A204.1 (cell line): ENCODE measurements at regions not wholly inside any gene's neighbourhood (a gene's known extent, or its start where the extent isn't known, plus 50 kb on each side); places are given as distances from the start of the nearest gene placed in this dataset.
"Not testable (repeated sequence)": the region's sequence is repeated elsewhere in the genome, so short reads cannot be mapped to it uniquely, and the experiment has no call there.

Experiments
- FAIRE-seq: peaks from 2 replicates; lab custom pipeline; 2012; peaks lifted over from hg19 to GRCh38; lab: Jason Lieb, UNC

DNA sequence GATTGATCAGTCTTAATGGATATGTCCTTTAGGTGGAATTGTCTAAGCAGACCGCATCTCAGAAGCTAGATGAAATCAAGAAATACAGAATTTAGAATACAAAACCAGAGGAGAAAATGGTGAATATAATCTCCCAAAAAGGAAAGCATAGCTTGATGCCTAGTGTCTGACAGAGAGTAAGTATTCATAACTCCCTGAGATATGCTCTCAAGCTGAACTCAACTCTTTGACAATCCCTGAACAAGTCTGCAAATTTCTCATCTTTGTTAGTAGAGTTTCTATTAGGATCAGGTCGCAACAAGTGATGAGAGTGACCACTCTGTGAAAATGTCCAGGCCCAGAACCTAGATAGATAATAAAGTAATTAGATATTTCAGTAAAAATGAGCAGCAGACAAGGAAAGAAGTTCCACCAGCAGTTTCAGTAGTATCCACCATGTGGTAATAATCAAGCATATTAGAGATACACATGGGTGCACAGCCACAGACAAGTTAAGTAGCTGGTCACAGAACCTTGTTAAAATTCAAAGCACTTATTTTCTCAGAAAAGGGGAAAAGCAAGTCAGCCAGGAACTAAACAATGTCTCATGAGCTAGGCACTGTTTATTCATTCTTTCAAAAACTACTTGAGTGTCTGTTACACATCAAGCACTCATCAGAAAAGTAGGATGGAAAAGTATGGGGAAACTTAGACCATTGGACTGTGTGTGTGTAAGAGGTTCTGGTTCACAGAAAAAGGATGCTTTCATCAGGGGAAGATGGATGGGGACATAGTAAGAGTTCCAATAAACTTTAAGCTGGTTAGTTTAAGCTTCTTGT lies 481.5 kb upstream of the TUSC1 start:
- FAIRE-seq = no peak

DNA sequence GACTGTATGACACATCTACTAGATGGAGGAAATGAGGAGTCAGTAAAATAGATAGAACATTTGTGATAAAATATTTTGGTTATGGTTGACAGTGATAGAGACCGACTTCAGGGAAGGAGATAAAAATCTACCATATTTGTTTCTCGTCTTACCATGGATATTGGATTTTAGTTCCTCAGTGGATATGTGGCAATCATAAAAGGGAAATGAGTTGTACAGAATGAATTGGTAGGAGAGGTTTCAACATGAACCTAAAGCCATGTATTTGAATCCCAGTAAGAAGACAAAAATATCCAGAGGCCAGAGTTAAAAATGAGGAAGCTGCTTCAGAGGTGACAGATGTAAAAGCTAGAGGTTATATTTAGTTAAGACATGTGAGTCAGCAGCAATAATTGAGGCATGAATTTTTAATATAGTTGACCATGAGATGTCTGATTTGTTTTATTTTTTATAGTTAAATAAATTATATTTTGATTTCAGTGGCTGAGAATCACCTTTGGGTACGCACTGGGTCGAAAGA lies 480.4 kb upstream of the TUSC1 start:
- no peak for FAIRE-seq

DNA sequence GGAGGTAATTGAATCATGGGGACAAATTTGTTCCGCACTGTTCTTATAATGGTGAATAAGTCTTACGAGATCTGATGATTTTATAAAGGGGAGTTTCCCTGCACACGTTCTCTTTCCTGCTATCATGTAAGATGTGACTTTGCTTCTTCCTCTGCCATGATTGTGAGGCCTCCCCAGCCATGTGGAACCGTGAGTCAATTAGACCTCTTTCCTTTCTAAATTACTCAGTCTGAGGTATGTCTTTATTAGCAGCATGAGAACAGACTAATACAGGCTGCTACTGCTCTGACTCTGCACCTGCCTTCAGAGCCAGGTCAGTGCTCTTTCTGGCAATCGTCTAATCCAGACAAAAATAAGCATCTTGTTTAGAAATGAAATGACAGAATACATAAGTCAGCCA lies 479.2 kb upstream of the TUSC1 start:
- no peak for FAIRE-seq

DNA sequence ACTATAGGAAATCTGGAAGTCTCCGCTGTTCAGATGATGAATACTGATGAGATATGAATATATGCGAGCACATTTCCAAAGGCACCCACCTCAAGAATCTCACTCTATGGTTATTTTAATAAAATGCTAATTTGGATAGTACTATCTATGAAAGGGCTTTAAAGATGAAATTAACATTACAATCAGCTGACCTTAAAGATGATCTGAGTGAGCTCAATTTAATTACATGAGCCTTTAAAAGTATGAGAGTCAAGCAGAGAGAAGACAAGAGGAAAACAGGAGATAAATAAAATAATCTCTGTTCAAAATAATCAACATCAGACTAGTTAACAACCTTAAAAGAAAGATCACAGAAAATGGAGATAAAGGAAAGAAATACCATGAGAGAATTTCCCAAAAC lies 474.1 kb upstream of the TUSC1 start:
- FAIRE-seq = no peak

DNA sequence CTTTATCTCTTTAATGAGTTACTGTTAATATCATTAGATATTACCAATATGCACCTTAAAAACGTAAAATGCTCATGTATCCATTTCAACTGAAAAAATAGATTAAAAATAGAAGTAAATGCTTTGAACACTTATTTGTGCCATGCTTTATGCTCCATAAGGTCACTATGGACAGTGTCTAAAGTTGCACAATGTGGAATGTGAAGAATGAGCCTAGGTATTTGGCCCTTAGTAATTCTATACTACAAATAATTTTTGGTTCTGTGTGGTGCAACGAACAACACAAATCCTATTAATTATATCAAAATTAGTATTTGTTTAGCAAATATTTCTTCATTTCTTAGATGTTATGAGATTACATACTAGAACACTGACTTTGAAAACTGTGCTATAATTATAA lies 469.9 kb upstream of the TUSC1 start:
- FAIRE-seq = no peak

DNA sequence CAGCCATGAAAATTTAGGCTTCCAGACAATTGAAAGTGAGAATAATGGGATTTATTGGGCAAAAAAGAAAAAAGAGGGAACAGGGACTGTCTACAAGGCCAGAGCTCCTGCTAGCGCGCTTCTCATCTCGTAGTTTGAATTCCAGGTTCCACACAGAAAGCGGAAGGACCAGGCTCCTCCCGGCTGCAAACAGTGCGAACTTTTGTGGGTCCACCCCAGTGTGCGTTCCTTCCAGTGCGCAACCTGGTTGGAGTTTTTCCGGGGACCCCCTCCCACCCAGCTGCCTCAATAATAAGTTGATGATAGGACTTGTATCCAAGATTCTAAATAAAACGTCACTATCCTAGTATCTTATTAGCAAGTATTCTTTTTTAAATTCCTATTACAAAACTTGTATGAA lies 467.7 kb upstream of the TUSC1 start:
- no peak for FAIRE-seq

DNA sequence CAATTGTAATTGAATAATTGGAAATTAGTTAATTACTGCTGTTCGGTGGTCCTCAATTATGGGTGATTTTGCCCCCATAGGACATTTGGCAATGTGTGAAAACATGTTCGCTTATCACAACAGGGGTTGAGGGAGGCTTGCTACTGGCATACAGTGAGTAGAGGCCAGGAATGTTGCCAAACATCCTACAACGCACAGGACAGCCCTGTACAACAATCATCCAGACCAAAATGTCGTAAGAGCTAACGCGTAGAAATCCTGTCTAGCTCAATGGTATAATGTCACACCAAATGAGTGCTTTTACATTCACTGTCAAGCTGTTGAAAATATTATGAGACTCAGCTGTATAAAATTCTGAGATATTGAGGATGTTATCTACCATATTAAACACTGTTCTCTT lies 464.4 kb upstream of the TUSC1 start:
- FAIRE-seq = no peak

DNA sequence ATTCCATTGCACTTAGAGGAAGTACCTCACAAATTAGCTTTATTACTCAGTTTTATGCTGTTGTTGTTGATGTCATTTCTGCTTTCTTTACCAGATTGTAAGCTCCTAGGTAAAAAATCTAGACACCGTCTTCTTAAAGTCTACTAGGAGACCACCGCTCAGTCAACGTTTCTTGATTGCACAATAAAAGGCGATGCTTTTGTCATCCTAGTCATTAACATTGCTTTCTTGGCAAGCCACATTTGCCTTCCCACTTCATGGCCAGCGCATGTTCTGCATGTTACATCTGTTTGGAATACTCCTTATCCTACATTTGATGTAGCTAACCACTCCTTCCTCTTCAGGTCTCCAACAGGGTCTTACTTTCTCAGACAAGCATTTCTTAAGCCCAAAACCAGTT lies 464.0 kb upstream of the TUSC1 start:
- no peak for FAIRE-seq

DNA sequence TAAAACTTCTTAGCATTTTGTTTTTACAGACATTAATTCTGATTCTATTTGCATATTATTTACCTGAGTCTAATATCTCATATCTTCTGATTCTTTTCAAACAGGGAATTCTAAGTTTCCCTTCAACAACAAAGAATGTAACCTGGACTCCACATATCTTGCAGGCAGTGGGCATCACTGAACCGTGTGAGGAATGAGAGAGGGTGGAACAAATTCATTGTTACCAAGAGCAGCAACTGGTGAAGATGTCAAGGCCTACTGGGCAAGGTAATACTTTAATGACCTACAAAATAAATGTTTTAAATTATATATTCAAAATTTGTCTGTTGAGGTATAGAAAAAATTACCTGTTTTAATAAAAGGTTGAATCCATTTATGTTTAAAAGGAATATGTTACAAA lies 455.3 kb upstream of the TUSC1 start:
- no peak for FAIRE-seq

DNA sequence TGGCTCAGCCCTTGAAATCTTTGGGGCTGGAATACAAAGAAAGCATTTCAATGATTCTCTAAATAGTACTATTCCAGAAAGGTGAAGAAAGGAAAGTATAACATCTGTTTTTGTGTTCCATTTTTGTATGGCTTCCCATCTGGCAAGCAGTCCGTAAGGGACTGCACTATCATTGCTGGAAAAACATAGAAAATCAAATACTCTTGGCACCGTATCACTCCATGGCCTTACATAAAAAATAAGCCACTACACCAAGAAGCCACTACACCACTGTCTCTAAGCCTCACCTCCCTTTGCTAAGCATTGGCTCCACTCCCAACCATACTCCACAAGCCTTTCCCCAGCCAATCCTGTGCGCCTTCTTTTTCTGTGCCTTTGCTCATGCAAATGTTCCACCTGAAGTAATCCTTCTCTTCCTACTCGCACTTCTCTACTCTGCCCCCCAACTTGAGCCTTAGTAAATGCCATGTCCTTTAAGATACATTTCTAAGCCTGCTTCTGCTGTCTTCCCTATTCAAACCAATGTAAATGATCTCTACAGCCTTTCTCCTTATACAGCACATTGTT lies 454.6 kb upstream of the TUSC1 start:
- no peak for FAIRE-seq

DNA sequence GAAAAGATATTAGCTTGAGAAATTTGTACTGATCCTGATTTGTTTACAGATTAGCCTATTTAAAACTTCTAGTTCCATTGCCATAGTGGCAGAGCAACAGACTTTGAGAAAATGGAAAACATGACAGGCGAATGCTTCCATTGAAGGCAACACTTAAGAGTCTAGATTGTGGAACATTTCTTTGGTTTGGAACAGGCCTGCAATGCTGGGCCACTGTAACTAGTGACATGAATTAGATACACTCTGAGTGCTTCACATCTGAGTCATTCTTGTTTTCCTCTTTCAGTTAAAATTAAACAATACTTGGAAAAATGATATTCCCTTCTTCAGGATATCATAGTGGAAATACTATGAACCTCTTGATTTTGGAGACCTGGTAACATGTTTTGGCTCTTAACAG lies 453.6 kb upstream of the TUSC1 start:
- no peak for FAIRE-seq

DNA sequence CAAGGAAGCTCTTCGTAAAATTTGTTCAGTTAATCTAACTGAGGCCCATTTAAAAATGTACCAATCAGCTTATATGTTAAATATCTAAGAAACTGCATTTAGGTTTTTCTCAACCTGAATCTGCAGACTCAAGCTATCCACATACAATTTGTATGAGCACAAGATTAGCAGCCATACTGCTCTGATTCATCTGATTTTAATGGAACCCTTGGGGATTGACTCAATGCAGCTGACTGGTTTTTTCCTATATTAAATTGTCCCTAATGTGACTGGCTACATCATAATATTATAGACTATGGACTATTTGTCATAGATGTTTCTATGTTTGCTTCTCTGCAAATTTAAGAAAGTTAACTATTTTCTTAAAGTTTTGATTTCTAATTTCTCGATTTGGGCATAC lies 451.0 kb upstream of the TUSC1 start:
- no peak for FAIRE-seq

DNA sequence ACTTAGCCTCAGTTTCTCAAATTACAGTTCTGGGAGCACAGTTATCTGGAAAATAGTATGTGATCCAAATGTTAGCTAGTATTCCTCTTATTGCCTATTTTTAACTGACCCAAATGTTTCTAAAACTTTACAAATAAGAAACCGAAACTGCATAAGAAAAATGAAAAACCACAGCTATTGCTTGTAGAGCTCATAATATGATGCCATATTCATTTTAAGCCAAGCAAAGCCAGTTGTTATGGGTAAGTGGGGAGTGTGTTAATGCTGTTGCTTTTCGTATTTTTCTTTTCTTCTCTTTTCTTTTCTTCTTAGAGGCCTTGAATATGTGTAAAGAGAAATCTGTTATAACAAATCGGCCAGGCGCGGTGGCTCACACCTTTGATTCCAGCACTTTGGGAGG lies 447.4 kb upstream of the TUSC1 start:
- no peak for FAIRE-seq

DNA sequence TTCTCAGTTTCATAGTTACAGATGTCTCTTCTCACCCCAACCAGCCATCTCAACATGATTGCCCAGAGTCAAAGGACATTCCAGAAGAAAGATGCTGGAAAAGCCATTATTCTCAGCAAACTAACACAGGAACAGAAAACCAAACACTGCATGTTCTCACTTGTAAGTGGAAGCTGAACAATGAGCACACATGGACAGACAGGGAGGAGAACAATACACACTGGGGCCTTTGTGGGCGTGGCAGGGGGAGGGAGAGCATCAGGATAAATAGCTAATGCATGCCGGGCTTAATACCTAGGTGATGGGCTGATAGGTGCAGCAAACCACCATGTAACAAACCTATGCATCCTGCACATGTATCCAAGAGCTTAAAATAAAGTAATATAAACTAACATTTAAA lies 437.8 kb upstream of the TUSC1 start:
- FAIRE-seq = not testable (repeated sequence)

DNA sequence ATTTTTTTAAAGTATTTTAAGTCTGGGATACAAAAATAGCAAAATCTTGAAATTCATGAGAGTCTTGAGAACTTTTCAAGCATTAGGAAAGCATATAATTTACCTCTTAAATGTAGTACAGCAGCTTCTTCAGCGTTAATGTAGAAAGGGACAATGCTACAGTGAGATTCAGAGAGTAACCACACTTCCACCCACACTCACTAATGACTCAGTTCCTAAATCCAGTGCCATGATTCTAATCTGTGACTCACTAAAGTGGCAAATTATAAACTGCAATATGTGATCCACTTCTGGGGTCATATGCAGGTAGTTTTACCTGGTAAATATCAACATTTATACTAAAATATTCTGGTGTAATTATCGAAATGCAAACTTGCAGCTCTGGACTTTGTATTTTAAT lies 434.5 kb upstream of the TUSC1 start:
- no peak for FAIRE-seq

DNA sequence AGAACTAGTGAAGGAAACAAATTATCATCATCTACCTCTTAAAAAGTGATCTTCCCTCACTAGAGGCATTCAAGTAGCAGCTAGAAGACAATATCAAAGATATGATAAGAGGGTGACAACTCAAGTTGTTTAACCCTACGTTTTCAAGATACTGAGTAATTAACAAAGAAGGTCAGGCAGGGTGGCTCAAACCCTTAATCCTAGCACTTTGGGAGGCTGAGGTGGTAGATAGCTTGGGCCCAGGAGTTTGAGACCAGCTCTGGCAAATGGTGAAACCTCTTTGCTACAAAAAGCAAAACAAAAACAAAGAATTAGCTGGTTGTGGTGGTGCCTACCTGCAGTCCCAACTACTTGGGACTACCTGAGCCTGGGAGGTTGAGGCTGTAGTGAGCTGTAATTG lies 408.2 kb upstream of the TUSC1 start:
- no peak for FAIRE-seq

DNA sequence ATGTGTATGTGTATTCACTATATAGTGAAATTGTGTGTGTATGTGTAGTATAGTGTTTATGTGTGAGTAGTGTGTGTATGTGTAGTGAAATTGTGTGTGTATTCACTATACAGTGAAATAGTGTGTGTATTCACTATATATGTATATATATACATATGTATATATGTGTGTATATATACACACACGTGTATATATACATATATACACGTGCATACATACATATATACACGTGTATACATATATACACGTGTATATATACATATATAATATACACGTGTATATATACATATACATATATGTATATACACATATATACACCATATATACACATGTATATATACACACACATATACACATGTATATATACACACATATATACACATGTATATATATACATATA lies 403.6 kb upstream of the TUSC1 start:
- no peak for FAIRE-seq

DNA sequence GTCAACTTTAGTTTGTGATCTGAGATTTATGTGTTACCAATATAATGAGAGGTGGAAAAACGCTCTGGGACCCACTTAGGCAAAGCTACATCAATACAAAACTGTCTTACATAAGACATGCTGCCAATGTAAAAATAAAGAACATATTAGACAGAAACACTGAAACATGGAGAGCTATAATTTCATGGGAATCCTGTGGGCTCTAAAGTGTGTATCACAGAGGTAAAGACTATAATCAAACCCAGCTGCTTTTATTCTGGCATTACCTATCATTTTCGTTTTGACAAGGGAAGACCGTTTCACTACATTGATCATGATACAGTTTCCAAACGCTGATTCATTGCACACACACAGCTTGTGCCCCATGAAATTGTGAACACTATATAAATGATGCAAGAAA lies 400.5 kb upstream of the TUSC1 start:
- no peak for FAIRE-seq

DNA sequence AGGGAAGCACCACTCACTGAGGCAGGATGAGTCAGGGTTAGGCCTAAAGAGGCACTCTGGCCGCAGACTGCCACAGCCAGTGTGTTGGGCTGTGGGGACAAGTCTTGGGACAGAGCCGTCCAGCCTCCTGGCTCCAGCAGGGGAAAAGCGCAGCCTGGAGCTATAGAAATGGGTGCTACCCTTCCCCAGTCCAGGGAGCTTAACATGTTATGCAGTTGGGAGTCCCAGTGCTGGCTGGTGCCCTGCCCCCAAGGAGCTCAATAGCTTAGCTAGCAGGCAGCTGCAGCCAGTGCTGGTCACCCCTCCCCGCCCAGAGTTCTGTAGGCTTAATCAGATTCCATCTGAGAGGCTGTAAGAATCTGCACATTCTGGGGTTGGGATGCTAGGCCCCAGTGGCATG lies 399.6 kb upstream of the TUSC1 start:
- no peak for FAIRE-seq

DNA sequence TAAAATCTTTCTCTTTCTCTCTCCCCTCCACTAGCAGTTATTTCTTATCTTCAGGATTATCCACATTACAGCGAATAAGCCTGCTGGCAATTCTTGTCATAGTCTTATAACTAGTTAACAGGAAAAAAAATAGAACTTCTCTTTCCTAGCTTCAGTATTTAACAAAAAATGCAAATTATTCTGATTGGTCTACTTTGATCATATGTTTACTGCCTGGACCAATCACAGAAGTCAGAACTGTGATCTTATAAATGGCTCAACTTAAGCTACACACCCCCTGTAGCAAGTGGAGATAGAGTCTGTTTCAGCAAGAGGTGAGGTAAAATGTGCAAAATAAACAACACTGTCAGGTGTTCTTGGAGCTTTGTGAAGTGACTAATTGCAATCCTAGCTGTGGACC lies 389.4 kb upstream of the TUSC1 start:
- no peak for FAIRE-seq

DNA sequence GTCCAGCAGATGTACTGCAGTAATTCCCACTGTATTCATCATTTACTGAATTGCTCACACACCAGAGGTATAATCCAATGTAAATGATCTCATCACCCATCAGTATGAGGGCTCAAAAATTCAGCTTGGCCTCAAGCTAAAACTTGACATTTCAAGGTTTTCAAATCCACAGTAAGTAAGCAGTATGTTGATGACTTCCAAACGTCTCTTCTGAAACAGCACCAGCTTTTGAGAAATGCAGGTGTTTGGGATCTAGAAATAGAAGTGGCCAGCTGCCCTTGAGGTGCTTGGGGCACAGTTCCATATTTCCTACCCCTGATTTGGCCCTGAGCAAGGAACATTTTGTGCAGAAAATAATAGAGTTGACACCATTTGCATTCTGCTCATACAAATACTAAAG lies 388.0 kb upstream of the TUSC1 start:
- FAIRE-seq = no peak

DNA sequence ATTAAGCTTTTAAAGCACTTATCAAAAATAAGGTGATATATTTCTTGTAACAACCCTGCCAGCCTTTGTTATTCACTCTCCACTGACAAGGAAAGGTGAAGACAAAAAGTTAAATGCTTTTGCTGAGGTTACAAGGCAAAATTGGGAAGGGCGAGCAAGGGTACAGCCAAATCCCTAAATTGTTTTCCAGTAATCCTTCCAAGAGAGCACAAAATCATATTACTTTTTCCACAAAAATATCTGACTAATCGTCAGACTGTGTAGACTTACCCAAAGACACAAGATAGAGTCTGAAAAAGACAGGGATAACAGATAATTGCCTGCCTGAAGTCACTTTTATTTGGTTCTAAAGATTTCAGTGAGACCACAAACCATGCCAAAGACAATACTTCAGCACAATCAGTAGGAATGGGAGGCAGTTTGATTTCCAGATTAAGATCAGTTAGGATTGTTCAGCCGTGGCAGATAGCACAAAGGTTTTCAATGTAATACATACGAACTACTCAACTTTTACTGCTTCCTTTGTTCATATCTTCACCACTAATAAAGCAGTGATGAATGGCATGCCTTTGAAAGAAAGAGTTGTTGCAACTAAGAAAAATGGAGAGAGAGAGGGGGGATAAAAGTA lies 383.8 kb upstream of the TUSC1 start:
- no peak for FAIRE-seq

DNA sequence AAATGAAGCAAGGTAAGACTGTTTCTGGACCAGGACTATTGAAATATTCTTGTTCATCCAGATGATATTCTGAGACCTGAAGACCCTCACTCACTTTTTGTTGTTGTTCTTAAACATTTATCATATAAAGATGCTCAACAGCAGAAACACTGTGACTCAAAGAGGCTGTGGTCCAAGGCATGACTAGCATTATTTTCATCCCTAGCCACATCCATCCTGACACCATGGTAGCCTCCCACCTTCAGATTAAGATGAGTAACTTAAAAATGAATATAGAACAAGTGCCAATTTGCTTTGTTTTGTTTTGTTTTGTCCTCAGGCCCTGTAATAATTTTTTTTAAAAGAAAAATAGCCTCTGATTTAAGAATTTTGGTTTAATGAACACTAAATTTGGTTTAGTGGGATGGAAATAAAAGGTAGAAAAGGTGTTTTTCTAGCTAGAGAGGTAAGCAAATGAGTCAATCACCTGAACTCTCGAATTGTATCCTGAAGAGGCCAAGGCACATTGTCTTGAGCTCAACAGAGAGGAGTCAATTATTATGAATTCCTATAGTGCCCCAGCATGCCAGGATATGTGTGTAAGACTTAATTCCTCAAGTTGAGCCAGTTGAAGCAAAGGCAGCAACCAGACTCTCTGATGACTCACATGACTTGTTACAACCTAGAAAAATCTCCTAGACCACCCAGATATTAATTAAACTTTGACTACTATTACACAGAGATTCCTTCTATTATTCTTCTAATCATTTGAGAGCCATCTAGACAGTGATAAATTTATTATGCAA lies 380.1 kb upstream of the TUSC1 start:
- FAIRE-seq = no peak
